SK-N-SH treated with all-trans-retinoic acid at 6 μM for 48 hours (cell line): ENCODE measurements at regions not wholly inside any gene's neighbourhood (a gene's known extent, or its start where the extent isn't known, plus 50 kb on each side); places are given as distances from the start of the nearest gene placed in this dataset.

Experiments used
- ATAC-seq: fragments of 200-7000 bp; cut with Tn5 transposase; 3 replicates; pipeline ENCODE4 v1.9.1; 2020; ENCODE audit warnings: mild to moderate bottlenecking, moderate library complexity
- ARNTL ChIP-seq: fragments of 450-650 bp; formaldehyde crosslinking; IDR thresholded peaks from 2 replicates; pipeline ENCODE4 v1.5.0; 2020; ENCODE audit warnings: low read depth, mild to moderate bottlenecking, moderate library complexity, borderline replicate concordance
- BACH2 ChIP-seq: fragments of 250-450 bp; sonication (Bioruptor Pico); IDR thresholded peaks from 2 replicates; pipeline ENCODE4 v1.9.0; 2021; ENCODE audit warnings: mild to moderate bottlenecking, borderline replicate concordance
- CREB5 ChIP-seq: fragments of 250-450 bp; sonication (Bioruptor Pico); IDR thresholded peaks from 2 replicates; pipeline ENCODE4 v1.5.1; 2020; ENCODE audit warnings: low read depth, mild to moderate bottlenecking, moderate library complexity
- CSDC2 ChIP-seq: fragments of 250-450 bp; sonication (Bioruptor Pico); IDR thresholded peaks from 2 replicates; pipeline ENCODE4 v1.5.0; 2020; ENCODE audit warnings: mild to moderate bottlenecking, moderate library complexity
- ESRRG ChIP-seq: fragments of 250-450 bp; sonication (Bioruptor Pico); IDR thresholded peaks from 2 replicates; pipeline ENCODE4 v1.6.1; 2021; ENCODE audit warnings: mild to moderate bottlenecking
- GLIS3 ChIP-seq: fragments of 250-450 bp; sonication (Bioruptor Pico); IDR thresholded peaks from 2 replicates; pipeline ENCODE4 v1.5.0; 2020; ENCODE audit warnings: mild to moderate bottlenecking, moderate library complexity
- ISL1 ChIP-seq: fragments of 250-450 bp; sonication (Bioruptor Pico); IDR thresholded peaks from 2 replicates; pipeline ENCODE4 v2.1.2; 2022; ENCODE audit warnings: mild to moderate bottlenecking, moderate library complexity
- OSR1 ChIP-seq: fragments of 250-450 bp; sonication (Bioruptor Pico); IDR thresholded peaks from 2 replicates; pipeline ENCODE4 v1.8.0; 2022; ENCODE audit warnings: moderate library complexity, mild to moderate bottlenecking, inconsistent platforms
- PPARA ChIP-seq: fragments of 250-450 bp; sonication (Bioruptor Pico); IDR thresholded peaks from 2 replicates; pipeline ENCODE4 v1.5.0; 2020; ENCODE audit warnings: mild to moderate bottlenecking, borderline replicate concordance
- RARB ChIP-seq: fragments of 250-450 bp; sonication (Bioruptor Pico); IDR thresholded peaks from 2 replicates; pipeline ENCODE4 v1.8.0; 2021; ENCODE audit warnings: mild to moderate bottlenecking, moderate library complexity
- SNAI2 ChIP-seq: fragments of 250-450 bp; sonication (Bioruptor Pico); IDR thresholded peaks from 2 replicates; pipeline ENCODE4 v1.5.0; 2020; ENCODE audit warnings: mild to moderate bottlenecking, moderate library complexity
- TCF4 ChIP-seq: fragments of 250-450 bp; sonication (Bioruptor Pico); IDR thresholded peaks from 2 replicates; pipeline ENCODE4 v1.8.0; 2021; ENCODE audit warnings: mild to moderate bottlenecking, moderate library complexity, borderline replicate concordance
- ZC3H10 ChIP-seq: fragments of 250-450 bp; sonication (Bioruptor Pico); IDR thresholded peaks from 2 replicates; pipeline ENCODE4 v1.5.1; 2021; ENCODE audit warnings: mild to moderate bottlenecking, moderate library complexity
- ZFP3 ChIP-seq: fragments of 250-450 bp; sonication (Bioruptor Pico); IDR thresholded peaks from 2 replicates; pipeline ENCODE4 v1.5.0; 2020; ENCODE audit warnings: mild to moderate bottlenecking, moderate library complexity
- ZFP30 ChIP-seq: fragments of 450-650 bp; formaldehyde crosslinking; IDR thresholded peaks from 2 replicates; pipeline ENCODE4 v1.5.0; 2022; ENCODE audit warnings: mild to moderate bottlenecking, moderate library complexity
- ZNF565 ChIP-seq: fragments of 450-650 bp; formaldehyde crosslinking; conservative IDR thresholded peaks from 2 replicates; pipeline ENCODE4 v1.5.0; 2020; ENCODE audit warnings: low read depth, mild to moderate bottlenecking, moderate library complexity
- ZNF70 ChIP-seq: fragments of 450-650 bp; formaldehyde crosslinking; IDR thresholded peaks from 2 replicates; pipeline ENCODE4 v1.5.0; 2020; ENCODE audit warnings: mild to moderate bottlenecking, moderate library complexity
- TF ChIP-seq, protein P1 (sequence below): fragments of 250-450 bp; sonication (Bioruptor Pico); IDR thresholded peaks from 2 replicates; pipeline ENCODE4 v1.5.0; 2020; ENCODE audit warnings: mild to moderate bottlenecking, moderate library complexity
- TF ChIP-seq, protein P2 (sequence below): fragments of 250-450 bp; sonication (Bioruptor Pico); IDR thresholded peaks from 2 replicates; pipeline ENCODE4 v1.8.0; 2021; ENCODE audit warnings: low read depth, mild to moderate bottlenecking, moderate library complexity, borderline replicate concordance
- TF ChIP-seq, protein P3 (sequence below): fragments of 250-450 bp; sonication (Bioruptor Pico); IDR thresholded peaks from 2 replicates; pipeline ENCODE4 v1.8.0; 2020; ENCODE audit warnings: mild to moderate bottlenecking, moderate library complexity, borderline replicate concordance
- TF ChIP-seq, protein P4 (sequence below): fragments of 250-450 bp; sonication (Bioruptor Pico); IDR thresholded peaks from 2 replicates; pipeline ENCODE4 v1.5.1; 2021; ENCODE audit warnings: mild to moderate bottlenecking, moderate library complexity

- TF ChIP-seq SNAI2 (CRISPR knock-in tag) (no peak), ZFP30 (no peak), ZNF70 (CRISPR knock-in tag) (no peak), CREB5 (CRISPR knock-in tag) (no peak)
- TF ChIP-seq, protein P1, sequence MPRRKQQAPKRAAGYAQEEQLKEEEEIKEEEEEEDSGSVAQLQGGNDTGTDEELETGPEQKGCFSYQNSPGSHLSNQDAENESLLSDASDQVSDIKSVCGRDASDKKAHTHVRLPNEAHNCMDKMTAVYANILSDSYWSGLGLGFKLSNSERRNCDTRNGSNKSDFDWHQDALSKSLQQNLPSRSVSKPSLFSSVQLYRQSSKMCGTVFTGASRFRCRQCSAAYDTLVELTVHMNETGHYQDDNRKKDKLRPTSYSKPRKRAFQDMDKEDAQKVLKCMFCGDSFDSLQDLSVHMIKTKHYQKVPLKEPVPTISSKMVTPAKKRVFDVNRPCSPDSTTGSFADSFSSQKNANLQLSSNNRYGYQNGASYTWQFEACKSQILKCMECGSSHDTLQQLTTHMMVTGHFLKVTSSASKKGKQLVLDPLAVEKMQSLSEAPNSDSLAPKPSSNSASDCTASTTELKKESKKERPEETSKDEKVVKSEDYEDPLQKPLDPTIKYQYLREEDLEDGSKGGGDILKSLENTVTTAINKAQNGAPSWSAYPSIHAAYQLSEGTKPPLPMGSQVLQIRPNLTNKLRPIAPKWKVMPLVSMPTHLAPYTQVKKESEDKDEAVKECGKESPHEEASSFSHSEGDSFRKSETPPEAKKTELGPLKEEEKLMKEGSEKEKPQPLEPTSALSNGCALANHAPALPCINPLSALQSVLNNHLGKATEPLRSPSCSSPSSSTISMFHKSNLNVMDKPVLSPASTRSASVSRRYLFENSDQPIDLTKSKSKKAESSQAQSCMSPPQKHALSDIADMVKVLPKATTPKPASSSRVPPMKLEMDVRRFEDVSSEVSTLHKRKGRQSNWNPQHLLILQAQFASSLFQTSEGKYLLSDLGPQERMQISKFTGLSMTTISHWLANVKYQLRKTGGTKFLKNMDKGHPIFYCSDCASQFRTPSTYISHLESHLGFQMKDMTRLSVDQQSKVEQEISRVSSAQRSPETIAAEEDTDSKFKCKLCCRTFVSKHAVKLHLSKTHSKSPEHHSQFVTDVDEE: no peak
- TF ChIP-seq, protein P2, sequence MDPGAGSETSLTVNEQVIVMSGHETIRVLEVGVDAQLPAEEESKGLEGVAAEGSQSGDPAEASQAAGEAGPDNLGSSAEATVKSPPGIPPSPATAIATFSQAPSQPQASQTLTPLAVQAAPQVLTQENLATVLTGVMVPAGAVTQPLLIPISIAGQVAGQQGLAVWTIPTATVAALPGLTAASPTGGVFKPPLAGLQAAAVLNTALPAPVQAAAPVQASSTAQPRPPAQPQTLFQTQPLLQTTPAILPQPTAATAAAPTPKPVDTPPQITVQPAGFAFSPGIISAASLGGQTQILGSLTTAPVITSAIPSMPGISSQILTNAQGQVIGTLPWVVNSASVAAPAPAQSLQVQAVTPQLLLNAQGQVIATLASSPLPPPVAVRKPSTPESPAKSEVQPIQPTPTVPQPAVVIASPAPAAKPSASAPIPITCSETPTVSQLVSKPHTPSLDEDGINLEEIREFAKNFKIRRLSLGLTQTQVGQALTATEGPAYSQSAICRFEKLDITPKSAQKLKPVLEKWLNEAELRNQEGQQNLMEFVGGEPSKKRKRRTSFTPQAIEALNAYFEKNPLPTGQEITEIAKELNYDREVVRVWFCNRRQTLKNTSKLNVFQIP: no peak
- TF ChIP-seq, protein P3, sequence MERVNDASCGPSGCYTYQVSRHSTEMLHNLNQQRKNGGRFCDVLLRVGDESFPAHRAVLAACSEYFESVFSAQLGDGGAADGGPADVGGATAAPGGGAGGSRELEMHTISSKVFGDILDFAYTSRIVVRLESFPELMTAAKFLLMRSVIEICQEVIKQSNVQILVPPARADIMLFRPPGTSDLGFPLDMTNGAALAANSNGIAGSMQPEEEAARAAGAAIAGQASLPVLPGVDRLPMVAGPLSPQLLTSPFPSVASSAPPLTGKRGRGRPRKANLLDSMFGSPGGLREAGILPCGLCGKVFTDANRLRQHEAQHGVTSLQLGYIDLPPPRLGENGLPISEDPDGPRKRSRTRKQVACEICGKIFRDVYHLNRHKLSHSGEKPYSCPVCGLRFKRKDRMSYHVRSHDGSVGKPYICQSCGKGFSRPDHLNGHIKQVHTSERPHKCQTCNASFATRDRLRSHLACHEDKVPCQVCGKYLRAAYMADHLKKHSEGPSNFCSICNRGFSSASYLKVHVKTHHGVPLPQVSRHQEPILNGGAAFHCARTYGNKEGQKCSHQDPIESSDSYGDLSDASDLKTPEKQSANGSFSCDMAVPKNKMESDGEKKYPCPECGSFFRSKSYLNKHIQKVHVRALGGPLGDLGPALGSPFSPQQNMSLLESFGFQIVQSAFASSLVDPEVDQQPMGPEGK (CRISPR knock-in tag): no peak
- TF ChIP-seq, all 23 proteins: peak for 0
- no peak for ATAC-seq
These were observed 66.7 kb upstream of the IL6 start for GRCh38 chr7:22660293-22660692.

DNA sequence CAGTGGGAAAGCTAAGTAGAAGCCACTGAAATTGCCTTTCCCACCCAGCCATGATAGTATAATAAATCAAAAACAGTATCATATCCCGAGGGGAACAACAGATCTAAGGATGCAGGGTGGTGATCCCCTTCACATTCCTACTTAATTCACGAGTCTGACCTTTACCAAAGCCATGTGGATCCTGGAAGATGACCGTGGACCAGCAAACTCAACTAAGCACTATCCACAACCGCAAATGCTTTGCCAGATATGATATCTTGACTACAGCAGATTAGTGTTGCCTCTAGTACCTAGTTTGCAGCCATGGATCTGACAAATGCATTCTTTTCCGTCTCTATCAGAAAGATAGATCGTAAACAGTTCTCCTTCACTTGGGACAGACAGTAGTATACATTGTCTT, 67.3 kb upstream of the IL6 start:
- no peak for TF ChIP-seq TCF4 (CRISPR knock-in tag)

GRCh38 chr7:22658031-22658430, 69.0 kb upstream of the IL6 start:
- ATAC-seq: no peak
- TF ChIP-seq ARNTL: no peak
- no peak for TF ChIP-seq GLIS3 (CRISPR knock-in tag)

More for the DNA sequence above, 67.3 kb upstream of the IL6 start:
- no peak for ATAC-seq

DNA sequence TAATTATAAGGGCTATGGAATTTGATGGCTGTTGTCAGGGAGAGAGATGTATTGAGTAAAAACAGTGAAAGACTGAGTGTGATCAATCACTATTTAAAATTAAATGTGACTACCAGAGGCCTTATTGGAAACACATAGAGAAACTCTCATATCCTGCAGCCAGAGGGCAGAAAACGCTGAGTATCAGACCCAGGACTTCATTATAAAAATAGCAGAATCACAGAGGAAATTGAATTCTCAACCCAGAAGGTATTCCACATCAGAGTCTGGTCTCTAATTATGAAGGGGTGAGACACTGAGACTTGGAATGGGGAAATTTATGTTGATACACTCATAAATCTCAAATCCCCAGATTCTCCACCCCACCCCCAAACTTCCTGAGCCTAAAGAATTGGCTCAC, 69.5 kb upstream of the IL6 start:
- no peak for TF ChIP-seq ZNF565 (CRISPR knock-in tag)
- TF ChIP-seq, protein P2: no peak
- TF ChIP-seq RARB (CRISPR knock-in tag): no peak
- no peak for TF ChIP-seq ZNF70 (CRISPR knock-in tag)
- TF ChIP-seq, protein P4, sequence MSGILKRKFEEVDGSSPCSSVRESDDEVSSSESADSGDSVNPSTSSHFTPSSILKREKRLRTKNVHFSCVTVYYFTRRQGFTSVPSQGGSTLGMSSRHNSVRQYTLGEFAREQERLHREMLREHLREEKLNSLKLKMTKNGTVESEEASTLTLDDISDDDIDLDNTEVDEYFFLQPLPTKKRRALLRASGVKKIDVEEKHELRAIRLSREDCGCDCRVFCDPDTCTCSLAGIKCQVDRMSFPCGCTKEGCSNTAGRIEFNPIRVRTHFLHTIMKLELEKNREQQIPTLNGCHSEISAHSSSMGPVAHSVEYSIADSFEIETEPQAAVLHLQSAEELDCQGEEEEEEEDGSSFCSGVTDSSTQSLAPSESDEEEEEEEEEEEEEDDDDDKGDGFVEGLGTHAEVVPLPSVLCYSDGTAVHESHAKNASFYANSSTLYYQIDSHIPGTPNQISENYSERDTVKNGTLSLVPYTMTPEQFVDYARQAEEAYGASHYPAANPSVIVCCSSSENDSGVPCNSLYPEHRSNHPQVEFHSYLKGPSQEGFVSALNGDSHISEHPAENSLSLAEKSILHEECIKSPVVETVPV (CRISPR knock-in tag): no peak
- no peak for TF ChIP-seq CSDC2 (CRISPR knock-in tag)
- TF ChIP-seq ISL1 (CRISPR knock-in tag): no peak
- no peak for TF ChIP-seq ZFP3
- no peak for TF ChIP-seq ESRRG
- TF ChIP-seq ZFP30: no peak
- TF ChIP-seq BACH2 (CRISPR knock-in tag): no peak
- no peak for TF ChIP-seq ZC3H10 (CRISPR knock-in tag)
- TF ChIP-seq, protein P1: no peak
- no peak for TF ChIP-seq PPARA
- no peak for TF ChIP-seq OSR1 (CRISPR knock-in tag)
- TF ChIP-seq SNAI2 (CRISPR knock-in tag): no peak

More for the DNA sequence above, 69.5 kb upstream of the IL6 start:
- ATAC-seq: no peak
